ENCODE measurements at regions not wholly inside any gene's neighbourhood (a gene's known extent, or its start where the extent isn't known, plus 50 kb on each side); places are given as distances from the start of the nearest gene placed in this dataset.

DNA sequence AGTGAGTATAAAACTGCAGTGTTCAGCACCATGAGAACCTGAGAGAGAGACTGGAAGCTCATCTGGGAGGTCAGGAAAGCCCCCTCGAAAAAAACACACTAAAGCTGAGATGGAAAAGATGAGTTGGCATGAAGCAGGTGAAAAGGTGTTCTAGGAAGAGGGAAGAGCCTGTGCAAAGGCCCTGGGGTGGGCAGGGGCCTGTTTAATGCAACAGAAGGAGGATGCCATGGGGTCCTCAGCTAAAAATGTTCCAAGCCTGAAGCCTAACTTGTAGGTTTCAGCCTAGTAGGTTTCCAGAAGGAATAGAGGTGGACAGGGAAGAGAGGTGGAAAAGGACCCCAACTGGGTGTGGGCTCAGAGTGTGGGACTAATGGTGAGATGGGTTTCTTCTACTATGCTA, 242.3 kb upstream of the ZFHX3 start:
- TF ChIP-seq POLR2AphosphoS5 (IDR thresholded peaks at IDR 0.05; ENCODE audit: low read depth, low read length): no peak
- TF ChIP-seq SIN3A (IDR thresholded peaks at IDR 0.05; ENCODE audit: borderline replicate concordance, insufficient read depth, low read depth, low read length): no peak
- TF ChIP-seq, protein P1, sequence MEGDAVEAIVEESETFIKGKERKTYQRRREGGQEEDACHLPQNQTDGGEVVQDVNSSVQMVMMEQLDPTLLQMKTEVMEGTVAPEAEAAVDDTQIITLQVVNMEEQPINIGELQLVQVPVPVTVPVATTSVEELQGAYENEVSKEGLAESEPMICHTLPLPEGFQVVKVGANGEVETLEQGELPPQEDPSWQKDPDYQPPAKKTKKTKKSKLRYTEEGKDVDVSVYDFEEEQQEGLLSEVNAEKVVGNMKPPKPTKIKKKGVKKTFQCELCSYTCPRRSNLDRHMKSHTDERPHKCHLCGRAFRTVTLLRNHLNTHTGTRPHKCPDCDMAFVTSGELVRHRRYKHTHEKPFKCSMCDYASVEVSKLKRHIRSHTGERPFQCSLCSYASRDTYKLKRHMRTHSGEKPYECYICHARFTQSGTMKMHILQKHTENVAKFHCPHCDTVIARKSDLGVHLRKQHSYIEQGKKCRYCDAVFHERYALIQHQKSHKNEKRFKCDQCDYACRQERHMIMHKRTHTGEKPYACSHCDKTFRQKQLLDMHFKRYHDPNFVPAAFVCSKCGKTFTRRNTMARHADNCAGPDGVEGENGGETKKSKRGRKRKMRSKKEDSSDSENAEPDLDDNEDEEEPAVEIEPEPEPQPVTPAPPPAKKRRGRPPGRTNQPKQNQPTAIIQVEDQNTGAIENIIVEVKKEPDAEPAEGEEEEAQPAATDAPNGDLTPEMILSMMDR (IDR thresholded peaks at IDR 0.05): no peak
- TF ChIP-seq, protein P2, sequence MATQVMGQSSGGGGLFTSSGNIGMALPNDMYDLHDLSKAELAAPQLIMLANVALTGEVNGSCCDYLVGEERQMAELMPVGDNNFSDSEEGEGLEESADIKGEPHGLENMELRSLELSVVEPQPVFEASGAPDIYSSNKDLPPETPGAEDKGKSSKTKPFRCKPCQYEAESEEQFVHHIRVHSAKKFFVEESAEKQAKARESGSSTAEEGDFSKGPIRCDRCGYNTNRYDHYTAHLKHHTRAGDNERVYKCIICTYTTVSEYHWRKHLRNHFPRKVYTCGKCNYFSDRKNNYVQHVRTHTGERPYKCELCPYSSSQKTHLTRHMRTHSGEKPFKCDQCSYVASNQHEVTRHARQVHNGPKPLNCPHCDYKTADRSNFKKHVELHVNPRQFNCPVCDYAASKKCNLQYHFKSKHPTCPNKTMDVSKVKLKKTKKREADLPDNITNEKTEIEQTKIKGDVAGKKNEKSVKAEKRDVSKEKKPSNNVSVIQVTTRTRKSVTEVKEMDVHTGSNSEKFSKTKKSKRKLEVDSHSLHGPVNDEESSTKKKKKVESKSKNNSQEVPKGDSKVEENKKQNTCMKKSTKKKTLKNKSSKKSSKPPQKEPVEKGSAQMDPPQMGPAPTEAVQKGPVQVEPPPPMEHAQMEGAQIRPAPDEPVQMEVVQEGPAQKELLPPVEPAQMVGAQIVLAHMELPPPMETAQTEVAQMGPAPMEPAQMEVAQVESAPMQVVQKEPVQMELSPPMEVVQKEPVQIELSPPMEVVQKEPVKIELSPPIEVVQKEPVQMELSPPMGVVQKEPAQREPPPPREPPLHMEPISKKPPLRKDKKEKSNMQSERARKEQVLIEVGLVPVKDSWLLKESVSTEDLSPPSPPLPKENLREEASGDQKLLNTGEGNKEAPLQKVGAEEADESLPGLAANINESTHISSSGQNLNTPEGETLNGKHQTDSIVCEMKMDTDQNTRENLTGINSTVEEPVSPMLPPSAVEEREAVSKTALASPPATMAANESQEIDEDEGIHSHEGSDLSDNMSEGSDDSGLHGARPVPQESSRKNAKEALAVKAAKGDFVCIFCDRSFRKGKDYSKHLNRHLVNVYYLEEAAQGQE (IDR thresholded peaks at IDR 0.05; ENCODE audit: insufficient read depth in 1 of 2, low read depth in 2 of 2, low read length in 1 of 2): no peak

All from Panc1 (cell line).